GM19463 (cell line): ENCODE measurements at regions not wholly inside any gene's neighbourhood (a gene's known extent, or its start where the extent isn't known, plus 50 kb on each side); places are given as distances from the start of the nearest gene placed in this dataset.
"Not testable (repeated sequence)": the region's sequence is repeated elsewhere in the genome, so short reads cannot be mapped to it uniquely, and the experiment has no call there.

ENCODE experiments used
- ATAC-seq: cut with Tn5 transposase; IDR thresholded peaks from one replicate; pipeline ENCODE4 v1.9.1; 2021; ENCODE audit warnings: mild to moderate bottlenecking, moderate library complexity; ENCODE audit not compliant: unreplicated experiment

- ATAC-seq: no peak
These were observed 432.8 kb upstream of the SYT4 start for GRCh38 chr18:43710135-43710534.

GRCh38 chr18:43714343-43715010, 437.2 kb upstream of the SYT4 start:
- no peak for ATAC-seq

- ATAC-seq: no peak
These were observed 442.0 kb upstream of the SYT4 start for GRCh38 chr18:43719267-43719795.

DNA sequence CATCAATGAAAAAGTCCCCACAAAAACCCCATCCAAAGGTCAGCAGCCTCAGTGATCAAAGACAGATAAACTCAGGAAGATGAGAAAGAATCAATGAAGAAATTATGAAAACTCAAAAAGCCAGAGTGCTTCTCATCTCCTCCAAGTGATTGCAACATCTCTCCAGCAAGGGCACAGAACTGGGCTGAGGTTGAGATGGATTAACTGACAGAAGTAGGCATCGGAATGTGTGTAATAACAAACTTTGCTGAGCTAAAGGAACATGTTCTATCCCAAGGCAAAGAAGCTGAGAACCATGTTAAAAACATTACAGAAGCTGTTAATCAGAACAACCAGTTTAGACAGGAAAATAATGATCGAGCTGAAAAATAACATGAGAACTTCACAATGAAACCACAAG, 442.8 kb upstream of the SYT4 start:
- ATAC-seq: no peak

DNA sequence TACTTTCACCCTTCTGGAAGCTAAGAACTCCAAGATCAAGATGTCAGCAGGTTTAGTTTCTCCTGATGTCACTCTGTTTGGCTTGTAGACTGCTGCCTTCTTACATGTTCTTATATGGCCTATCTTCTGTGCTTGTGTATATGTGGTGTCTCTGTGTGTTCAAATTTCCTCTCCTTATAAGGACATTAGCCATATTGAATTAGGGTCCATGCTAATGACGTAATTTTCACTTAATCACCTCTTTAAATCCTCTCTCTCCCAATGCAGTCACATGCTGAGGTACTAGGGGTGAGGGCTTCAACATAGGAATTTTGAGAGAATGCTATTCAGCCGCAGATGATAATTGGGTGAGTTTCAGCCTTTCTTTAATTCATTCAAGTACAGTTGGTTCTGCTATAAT, 458.3 kb upstream of the SYT4 start:
- ATAC-seq: no peak

DNA sequence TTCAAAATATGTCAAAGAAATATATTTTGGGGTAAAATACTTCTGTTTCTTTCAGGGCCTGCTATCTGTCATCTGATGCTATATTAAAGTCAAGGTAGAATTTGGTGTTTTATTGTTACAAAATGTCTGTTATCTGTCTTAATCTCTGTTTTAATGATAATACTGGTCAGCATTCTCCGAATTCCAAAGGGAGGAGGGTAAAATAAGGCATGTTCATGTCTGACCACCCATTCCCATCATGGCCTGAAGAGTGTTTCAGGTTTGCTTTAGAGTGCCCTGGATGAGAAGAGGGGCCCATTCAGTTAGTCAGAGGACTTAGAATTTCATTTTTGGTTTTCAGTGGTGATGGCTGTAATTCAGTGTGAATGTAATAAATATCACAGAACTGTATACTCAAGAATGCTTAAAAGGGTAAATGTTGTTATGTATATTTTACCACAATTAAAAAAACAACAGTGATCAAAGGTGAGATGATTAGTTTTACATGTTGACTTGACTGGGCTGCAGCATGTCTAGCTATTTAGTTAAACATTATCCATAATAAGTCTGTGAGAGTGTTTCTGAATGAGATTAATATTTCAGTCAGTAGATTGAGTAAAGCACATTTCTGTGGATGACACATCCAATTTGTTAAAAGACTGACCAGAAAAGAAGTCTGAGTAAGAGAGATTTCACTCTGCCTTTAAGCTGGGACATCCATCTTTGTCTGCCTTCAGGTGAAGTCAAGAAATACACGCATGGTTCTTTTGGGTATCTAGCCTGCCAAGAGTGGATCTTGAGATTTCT, 467.9 kb upstream of the SYT4 start:
- ATAC-seq: no peak

- no peak for ATAC-seq
These were observed 473.9 kb upstream of the SYT4 start for GRCh38 chr18:43751203-43751602.

DNA sequence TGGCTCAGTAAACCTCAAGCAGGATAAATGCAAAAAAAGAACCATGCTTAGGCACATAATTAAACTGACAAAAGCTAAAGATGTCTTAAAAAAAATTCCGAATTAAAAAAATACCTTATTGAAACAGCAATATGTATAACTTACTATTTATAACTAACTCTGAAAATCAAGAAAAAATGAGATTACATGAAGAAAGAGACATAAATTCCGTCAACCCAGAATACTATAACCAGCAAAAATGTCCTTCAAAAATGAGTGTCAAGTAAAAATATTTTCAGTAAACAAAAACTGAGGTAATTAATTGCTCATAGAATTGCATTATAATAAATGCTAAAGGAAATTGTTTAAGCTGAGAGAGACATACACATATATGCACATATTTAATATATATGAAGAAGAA, 474.5 kb upstream of the SYT4 start:
- no peak for ATAC-seq

GRCh38 chr18:43757273-43757672, 480.0 kb upstream of the SYT4 start:
- ATAC-seq: no peak

- no peak for ATAC-seq
These were observed 481.4 kb upstream of the SYT4 start for GRCh38 chr18:43758734-43759133.

GRCh38 chr18:43760010-43760409, 482.7 kb upstream of the SYT4 start:
- no peak for ATAC-seq

GRCh38 chr18:43772907-43773306, 495.6 kb upstream of the SYT4 start:
- no peak for ATAC-seq

DNA sequence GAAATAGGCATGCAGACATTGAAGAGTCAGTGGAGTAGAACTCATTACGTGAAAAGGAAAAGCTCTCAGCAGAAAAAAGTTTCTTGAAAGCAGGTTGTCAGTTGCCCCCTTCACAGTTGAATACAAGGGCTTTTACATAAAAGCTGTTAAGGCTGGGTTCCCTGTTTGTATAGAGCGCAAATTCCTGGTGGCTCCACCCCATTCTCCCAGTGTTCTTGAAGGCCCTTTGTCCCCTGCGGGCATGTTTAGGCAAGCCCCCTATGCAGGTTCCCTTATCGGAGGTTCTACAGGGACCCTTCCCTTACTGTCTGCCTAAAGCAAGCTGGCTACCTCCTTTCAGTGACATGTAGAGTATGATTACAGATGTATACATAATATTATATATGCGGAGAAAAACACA, 497.2 kb upstream of the SYT4 start:
- no peak for ATAC-seq

GRCh38 chr18:43775591-43775990, 498.3 kb upstream of the SYT4 start:
- ATAC-seq: no peak

DNA sequence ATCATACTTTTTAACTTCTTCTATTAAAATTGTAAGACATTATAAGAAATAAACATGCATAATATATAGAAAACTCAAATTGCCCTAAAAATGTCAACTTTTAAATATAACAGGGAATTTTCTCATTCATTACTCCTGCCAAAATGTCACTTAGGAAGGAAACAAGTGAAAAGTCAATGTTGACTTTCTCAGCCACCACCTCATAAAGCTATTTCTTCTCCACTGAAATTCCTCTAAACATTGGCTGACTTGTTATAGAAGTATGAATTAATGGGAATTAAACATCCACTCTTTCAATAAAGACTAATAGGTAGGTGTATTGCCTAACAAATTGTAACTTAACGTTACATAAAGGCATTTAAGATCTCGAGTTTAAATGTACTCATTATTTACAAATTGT, 499.7 kb upstream of the SYT4 start:
- ATAC-seq: no peak

GRCh38 chr18:43777636-43778304, 500.5 kb upstream of the SYT4 start:
- ATAC-seq: no peak

DNA sequence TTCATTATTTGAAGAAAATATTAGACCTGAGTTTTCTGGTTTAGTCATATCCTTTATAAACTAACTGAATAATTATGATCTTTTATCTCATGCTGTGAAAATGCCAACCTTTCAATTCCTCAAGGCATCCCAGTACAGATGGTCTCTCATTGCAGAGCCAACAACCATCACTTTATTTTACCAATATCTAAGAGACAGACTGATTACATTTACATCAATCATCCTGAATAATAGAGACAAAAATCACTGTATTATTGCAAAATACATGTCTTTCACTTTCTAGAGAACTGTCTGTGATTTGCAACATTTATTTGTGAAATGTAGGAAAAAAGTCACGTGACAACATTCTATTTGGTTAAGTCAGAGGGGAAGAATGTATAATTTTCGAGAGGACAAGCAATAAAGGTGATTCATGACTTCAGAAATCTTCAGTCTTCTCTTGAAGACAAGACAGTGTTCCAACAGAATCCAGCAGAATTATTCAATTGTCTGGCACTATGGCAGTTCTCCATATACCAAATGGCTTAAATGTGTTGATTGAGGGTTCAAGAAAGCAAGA, 503.6 kb upstream of the SYT4 start:
- ATAC-seq: no peak

DNA sequence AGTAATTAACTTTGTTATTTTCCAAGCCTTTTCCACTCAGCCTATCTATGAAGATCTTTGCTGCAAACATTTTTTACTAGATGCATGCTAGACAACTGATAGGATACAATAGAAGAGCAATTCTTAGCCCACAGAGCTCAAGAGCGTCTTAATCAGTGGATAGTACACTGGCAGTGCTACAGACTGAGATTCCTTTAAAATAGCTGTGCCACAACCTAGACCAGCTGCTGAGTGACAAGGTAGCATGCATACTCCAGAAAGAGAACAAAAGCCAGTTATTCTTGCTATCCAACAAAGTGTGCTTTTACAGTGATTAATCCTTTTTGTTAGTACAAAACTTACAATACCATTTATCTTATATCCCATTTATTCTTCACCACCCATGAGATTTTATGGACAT, 507.9 kb upstream of the SYT4 start:
- ATAC-seq: no peak

DNA sequence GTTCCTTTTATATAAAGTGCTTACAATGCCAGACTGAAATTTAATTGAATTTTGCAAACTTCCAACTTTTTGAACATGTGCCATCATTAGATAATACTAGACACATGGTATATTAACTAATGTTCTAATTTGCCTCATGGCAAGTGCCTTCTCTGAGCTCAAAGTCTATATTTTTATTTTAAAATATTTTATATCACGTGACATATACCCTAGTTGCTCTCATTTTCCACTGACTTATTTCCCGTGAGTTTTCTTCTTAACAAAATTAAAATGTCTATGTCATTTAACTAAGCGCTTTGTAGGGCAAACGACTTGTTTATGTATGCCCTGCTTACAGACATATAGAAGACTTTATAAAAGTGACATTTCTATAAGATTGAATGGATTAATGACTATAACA, 509.6 kb upstream of the SYT4 start:
- ATAC-seq: no peak

DNA sequence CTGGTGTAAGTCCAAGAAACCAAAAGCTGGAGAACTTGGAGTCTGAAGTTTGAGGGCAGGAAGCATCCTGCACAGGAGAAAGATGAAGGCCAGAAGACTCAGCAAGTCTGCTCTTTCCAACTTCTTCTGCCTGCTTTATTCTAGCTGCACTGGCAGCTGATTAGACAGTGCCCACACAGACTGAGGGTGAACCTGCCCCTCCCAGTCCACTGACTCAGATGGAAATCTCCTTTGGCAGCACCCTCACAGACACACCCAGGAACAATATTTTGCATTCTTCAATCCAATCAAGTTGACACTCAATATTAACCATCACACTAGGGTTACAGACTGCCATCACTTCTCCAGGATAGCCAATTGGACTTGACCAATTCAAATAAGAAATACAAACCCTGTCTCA, 510.4 kb upstream of the SYT4 start:
- not testable (repeated sequence) for ATAC-seq

GRCh38 chr18:43789234-43790000, 512.1 kb upstream of the SYT4 start:
- ATAC-seq: no peak
